Astrocyte of the cerebellum (primary cell): ENCODE measurements at regions not wholly inside any gene's neighbourhood (a gene's known extent, or its start where the extent isn't known, plus 50 kb on each side); places are given as distances from the start of the nearest gene placed in this dataset.

Source experiments
- DNase-seq: peaks from one replicate; pipeline ENCODE4 v3.0.0-alpha.2; 2011; ENCODE audit warnings: low read depth
- H3K4me3 ChIP-seq: 2 replicates; pipeline ENCODE4 v1.5.1; 2011; ENCODE audit warnings: mild to moderate bottlenecking, low read depth, low read length, moderate library complexity
- CTCF ChIP-seq: IDR thresholded peaks from 2 replicates; pipeline ENCODE4 v1.5.1; 2012; ENCODE audit warnings: low read length, low read depth, moderate library complexity, mild to moderate bottlenecking; ENCODE audit errors: missing control alignments
- in situ Hi-C: cut with HindIII; loops from 2 replicates; pipeline ENCODE4 v1.10.0; 2017; ENCODE audit warnings: low sequenced_read_pairs

- in situ Hi-C loops = no loop called here
- no peak for DNase-seq
- TF ChIP-seq CTCF = no peak
- no peak overlapping the region for H3K4me3 ChIP-seq
Observed at GRCh38 chr11:110362971-110363509, 66.6 kb upstream of the RDX start.

- no peak for DNase-seq
- no peak overlapping the region for H3K4me3 ChIP-seq
- in situ Hi-C loops = loop anchor here (5.0 kb wide), 1 partner anchor 164 kb away; no protein-coding TSS in a partner anchor
- TF ChIP-seq CTCF = no peak
Observed at GRCh38 chr11:110366291-110366690, 63.5 kb upstream of the FDX1 start.

GRCh38 chr11:110367571-110367970, 62.2 kb upstream of the FDX1 start:
- no peak overlapping the region for H3K4me3 ChIP-seq
- DNase-seq = no peak
- TF ChIP-seq CTCF = no peak
- in situ Hi-C loops = loop anchor here (5.0 kb wide), 1 partner anchor 165 kb away; no protein-coding TSS in a partner anchor

- in situ Hi-C loops = no loop called here
- no peak overlapping the region for H3K4me3 ChIP-seq
- no peak for TF ChIP-seq CTCF
- DNase-seq = no peak
Observed at GRCh38 chr11:110371084-110371483, 58.7 kb upstream of the FDX1 start.

- TF ChIP-seq CTCF = no peak
- H3K4me3 ChIP-seq = no peak overlapping the region
- in situ Hi-C loops = no loop called here
- DNase-seq = no peak
Observed at GRCh38 chr11:110373051-110373702, 56.6 kb upstream of the FDX1 start.

- H3K4me3 ChIP-seq = no peak overlapping the region
- TF ChIP-seq CTCF = no peak
- DNase-seq = no peak
- in situ Hi-C loops = no loop called here
Observed at GRCh38 chr11:110374921-110375320, 54.8 kb upstream of the FDX1 start.
